ENCODE measurements at regions not wholly inside any gene's neighbourhood (a gene's known extent, or its start where the extent isn't known, plus 50 kb on each side); places are given as distances from the start of the nearest gene placed in this dataset.

DNA sequence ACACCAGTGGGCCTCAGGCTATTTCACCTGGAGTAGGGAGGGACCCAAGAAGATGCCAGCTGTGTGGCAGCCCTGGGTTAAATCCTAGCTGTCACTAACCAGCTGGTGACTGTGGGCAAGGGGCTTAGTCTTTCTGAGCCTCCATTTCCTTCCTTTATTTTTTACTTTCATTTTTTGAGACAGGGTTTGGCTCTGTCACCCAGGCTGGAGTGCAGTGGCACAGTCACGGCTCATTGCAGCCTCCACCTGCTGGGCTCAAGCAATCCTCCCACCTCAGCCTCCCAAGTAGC lies 108.0 kb upstream of the SMAD3 start (continued):
- no peak for TF ChIP-seq GABPB1 (CRISPR knock-in tag; IDR thresholded peaks at IDR 0.05)

GRCh38 chr15:66959066-66959465 lies 106.3 kb upstream of the SMAD3 start:
- no peak overlapping the region for H3K27ac Mint-ChIP-seq
- CTCF ChIA-PET: no interaction called here
- H3K27me3 Mint-ChIP-seq (ENCODE audit: low read depth): no peaks in the 10 kb centered on the region
- no peaks in the 10 kb centered on the region for H3K9me3 Mint-ChIP-seq
- peaks cover 9% of the 10 kb centered on the region for H3K4me1 Mint-ChIP-seq
- DNase-seq (ENCODE audit: low spot score) (no peak), ATAC-seq (no peak)
- no peaks in the 10 kb centered on the region for H3K36me3 Mint-ChIP-seq
- H3K4me3 Mint-ChIP-seq: no peak overlapping the region
- POLR2A ChIA-PET: no interaction called here
- TF ChIP-seq SOX15 (CRISPR knock-in tag; IDR thresholded peaks at IDR 0.05) (no peak), RELA (CRISPR knock-in tag; IDR thresholded peaks at IDR 0.05; ENCODE audit: borderline replicate concordance) (no peak), USF1 (CRISPR knock-in tag; IDR thresholded peaks at IDR 0.05) (no peak), CREB1 (CRISPR knock-in tag; IDR thresholded peaks at IDR 0.05) (no peak)
- TF ChIP-seq, protein P1, sequence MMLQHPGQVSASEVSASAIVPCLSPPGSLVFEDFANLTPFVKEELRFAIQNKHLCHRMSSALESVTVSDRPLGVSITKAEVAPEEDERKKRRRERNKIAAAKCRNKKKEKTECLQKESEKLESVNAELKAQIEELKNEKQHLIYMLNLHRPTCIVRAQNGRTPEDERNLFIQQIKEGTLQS (CRISPR knock-in tag; conservative IDR thresholded peaks at IDR 0.05): no peak

DNA sequence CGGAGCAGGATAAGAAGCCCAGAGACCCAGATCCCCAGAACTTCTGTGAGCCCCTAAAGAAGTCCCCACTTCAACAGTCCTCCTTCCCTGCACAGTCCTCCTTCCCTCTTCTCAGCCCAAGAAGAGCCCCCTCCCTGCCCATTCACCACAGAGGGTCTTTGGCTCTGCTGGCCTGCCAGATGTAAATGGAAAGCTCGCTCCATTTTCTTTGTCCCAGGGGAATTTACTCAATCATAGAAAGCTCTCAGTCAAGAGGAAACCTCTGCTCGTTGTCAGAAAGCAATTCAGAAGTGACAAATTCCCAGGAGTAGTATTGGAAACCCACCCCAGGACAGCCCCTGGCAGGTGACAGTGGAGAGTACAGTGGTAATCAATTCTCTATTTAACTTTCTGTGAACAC lies 105.5 kb upstream of the SMAD3 start:
- Mint-ChIP-seq H3K9me3 (no peaks in the 10 kb centered on the region), H3K27me3 (ENCODE audit: low read depth) (no peaks in the 10 kb centered on the region), H3K27ac (no peak overlapping the region), H3K4me3 (no peak overlapping the region), H3K36me3 (no peaks in the 10 kb centered on the region), H3K4me1 (peaks cover 9% of the 10 kb centered on the region)
- CTCF ChIA-PET: interaction anchor here (1.1 kb wide), 1 partner anchor 13 kb away, joined by 3 read pairs; no protein-coding TSS in a partner anchor
- ATAC-seq (no peak), DNase-seq (ENCODE audit: low spot score) (no peak)
- TF ChIP-seq JUN (CRISPR knock-in tag; IDR thresholded peaks at IDR 0.05) (no peak), ZNF263 (CRISPR knock-in tag; IDR thresholded peaks at IDR 0.05; ENCODE audit: low read depth) (no peak), ZNF138 (CRISPR knock-in tag; conservative IDR thresholded peaks at IDR 0.05) (no peak), NR2C2 (CRISPR knock-in tag; IDR thresholded peaks at IDR 0.05) (no peak), ARID4B (CRISPR knock-in tag; IDR thresholded peaks at IDR 0.05; ENCODE audit: borderline replicate concordance) (no peak)
- POLR2A ChIA-PET: no interaction called here

DNA sequence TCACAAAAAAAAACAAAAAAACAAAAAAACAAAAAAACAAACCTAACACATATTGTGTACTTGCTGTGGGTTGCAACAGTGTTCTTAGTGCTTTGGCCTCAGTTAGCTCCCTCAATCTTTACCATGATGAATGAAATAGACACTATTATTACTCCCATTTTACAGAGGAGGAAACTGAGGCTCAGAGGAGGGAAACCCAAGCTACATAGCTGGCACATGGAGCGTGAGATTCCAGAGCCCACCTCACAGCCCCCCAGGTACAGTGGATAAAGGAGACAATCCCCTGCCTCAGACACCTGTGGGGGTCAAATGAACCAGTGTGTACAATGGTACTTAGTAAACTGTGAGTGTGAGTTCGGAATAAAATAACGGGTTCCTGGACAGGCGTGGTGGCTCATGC lies 104.9 kb upstream of the SMAD3 start:
- CTCF ChIA-PET: interaction anchor here (1.1 kb wide), 1 partner anchor 14 kb away, joined by 3 read pairs; no protein-coding TSS in a partner anchor
- no peaks in the 10 kb centered on the region for H3K9me3 Mint-ChIP-seq
- DNase-seq (ENCODE audit: low spot score): no peak
- no peaks in the 10 kb centered on the region for H3K27me3 Mint-ChIP-seq (ENCODE audit: low read depth)
- peaks cover 9% of the 10 kb centered on the region for H3K4me1 Mint-ChIP-seq
- H3K27ac Mint-ChIP-seq: no peak overlapping the region
- TF ChIP-seq MXD4 (CRISPR knock-in tag; IDR thresholded peaks at IDR 0.05; ENCODE audit: borderline replicate concordance) (no peak), FOXJ3 (CRISPR knock-in tag; IDR thresholded peaks at IDR 0.05; ENCODE audit: borderline replicate concordance) (no peak)
- TF ChIP-seq, protein P2, sequence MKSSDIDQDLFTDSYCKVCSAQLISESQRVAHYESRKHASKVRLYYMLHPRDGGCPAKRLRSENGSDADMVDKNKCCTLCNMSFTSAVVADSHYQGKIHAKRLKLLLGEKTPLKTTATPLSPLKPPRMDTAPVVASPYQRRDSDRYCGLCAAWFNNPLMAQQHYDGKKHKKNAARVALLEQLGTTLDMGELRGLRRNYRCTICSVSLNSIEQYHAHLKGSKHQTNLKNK (CRISPR knock-in tag; IDR thresholded peaks at IDR 0.05): no peak
- H3K36me3 Mint-ChIP-seq: no peaks in the 10 kb centered on the region
- no peak for ATAC-seq
- POLR2A ChIA-PET: no interaction called here
- no peak overlapping the region for H3K4me3 Mint-ChIP-seq
